ENCODE measurements at regions not wholly inside any gene's neighbourhood (a gene's known extent, or its start where the extent isn't known, plus 50 kb on each side); places are given as distances from the start of the nearest gene placed in this dataset.
"Not testable (repeated sequence)": the region's sequence is repeated elsewhere in the genome, so short reads cannot be mapped to it uniquely, and the experiment has no call there.

DNA sequence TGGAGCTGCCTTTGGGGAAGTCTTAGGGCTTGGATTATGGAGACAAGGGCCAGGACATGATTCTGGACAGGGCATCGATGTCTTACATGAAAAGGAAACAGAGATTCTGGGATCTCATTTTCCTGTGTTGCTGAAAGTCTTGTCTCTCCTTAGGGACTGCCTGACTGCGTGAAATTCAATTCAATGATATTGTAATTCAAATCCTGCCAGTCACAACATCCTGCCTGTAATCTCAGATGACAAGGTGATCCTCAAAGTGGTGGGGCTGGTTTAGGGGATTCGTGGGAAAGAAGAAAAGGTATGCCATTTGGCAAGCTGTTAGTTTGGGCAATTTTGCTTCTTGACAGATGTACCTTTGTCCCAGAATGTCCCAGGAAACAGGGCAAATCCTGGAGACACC lies 129.1 kb downstream of the KBTBD8 start:
- no peak for DNase-seq (ENCODE audit: low spot score)
- in situ Hi-C loops (cut with HindIII; ENCODE audit: low sequenced_read_pairs), result no loop called here

DNA sequence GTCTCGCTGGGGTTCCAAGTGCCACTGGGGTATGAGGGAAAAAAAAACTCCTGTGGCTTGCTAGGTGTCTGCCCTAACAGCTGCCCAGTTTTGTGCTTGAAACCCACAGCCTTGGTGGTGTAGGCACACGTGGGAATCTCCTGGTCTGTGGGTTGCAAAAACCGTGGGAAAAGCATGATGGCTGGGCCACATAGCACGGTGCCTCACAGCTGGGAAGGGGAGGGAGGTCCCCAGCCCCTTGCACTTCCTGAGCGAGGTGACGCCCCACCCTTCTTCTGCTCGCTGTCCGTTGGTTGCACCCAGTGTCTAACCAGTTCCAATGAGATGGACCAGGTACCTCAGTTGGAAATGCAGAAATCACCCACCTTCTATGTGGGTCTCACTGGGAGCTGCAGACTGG lies 144.3 kb downstream of the KBTBD8 start:
- in situ Hi-C loops (cut with HindIII; ENCODE audit: low sequenced_read_pairs), result no loop called here

DNA sequence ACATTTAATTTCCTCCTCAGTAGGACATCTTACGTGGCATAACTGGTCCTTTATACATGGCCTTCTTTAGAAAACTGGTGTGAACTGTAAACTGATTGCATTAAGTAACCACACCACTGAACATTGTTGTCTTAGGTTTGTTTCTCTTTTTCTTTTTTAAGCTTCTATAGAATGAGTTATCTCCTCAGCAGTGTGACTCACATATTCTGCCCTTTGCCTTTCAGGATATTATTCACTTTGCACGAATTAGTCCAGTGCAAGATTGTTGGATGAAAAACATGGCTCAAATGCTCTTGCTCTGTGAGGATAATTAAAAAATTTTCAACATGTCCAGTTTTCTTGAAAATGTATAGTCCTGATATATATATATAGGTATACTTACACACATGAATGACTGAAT lies 147.6 kb downstream of the KBTBD8 start:
- in situ Hi-C loops (cut with HindIII; ENCODE audit: low sequenced_read_pairs), result no loop called here

More for the DNA sequence above, 144.3 kb downstream of the KBTBD8 start:
- no peak for DNase-seq (ENCODE audit: low spot score)

DNA sequence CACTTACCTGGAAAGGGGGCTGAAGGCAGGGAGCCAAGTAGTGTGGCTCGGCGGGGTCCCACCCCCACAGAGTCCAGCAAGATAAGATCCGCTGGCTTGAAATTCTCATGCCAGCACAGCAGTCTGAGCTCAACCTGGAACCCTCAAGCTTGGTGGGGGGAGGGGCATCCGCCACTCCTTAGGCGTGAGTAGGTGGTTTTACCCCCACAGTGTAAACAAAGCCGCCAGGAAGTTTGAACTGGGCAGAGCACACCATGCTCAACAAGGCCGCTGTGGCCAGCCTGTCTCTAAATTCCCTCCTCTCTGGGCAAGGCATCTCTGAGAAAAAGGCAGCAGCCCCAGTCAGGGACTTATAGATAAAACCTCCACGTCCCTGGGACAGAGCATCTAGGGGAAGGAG lies 156.3 kb downstream of the KBTBD8 start:
- DNase-seq (ENCODE audit: low spot score), result no peak
- in situ Hi-C loops (cut with HindIII; ENCODE audit: low sequenced_read_pairs), result no loop called here

More for the DNA sequence above, 147.6 kb downstream of the KBTBD8 start:
- no peak for DNase-seq (ENCODE audit: low spot score)

DNA sequence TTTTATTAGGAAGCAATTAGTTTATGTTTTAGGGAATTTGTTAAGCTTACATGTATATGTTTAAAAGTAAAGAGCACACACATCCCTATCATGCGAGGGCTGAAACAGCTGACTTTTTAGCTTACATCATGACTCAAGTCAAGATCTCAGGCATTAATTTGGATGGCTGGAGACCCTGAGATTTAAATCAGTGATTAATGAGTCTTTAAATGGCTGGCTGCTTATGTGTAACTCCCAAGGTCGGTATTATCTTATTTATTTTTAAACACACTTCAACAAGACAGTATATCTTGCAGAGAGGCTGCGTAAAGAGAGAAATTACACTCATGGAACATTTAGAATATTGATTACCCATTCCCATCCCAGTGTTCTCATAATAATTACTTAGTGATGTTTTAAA lies 169.4 kb downstream of the KBTBD8 start:
- in situ Hi-C loops (cut with HindIII; ENCODE audit: low sequenced_read_pairs), result no loop called here
- no peak for DNase-seq (ENCODE audit: low spot score)

DNA sequence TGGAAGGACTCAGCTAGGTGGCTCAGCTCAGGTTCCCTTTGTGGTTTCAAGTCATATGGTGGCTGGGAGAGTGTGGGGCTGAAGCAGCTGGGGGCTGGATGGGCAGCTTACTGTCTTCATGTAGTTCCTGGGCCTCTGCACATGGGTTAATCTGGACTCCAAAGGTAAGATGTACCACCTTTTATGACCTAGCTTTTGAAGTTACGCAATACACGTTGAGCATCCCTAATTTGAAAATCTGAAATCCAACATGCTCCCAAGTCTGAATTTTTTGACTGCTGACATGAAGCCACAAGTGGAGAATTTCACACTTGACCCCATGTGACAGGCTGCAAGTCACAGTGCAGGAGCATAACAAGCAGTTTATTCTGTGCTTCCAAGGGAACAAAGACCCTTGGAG lies 173.7 kb downstream of the KBTBD8 start:
- no peak for DNase-seq (ENCODE audit: low spot score)
- in situ Hi-C loops (cut with HindIII; ENCODE audit: low sequenced_read_pairs), result no loop called here

DNA sequence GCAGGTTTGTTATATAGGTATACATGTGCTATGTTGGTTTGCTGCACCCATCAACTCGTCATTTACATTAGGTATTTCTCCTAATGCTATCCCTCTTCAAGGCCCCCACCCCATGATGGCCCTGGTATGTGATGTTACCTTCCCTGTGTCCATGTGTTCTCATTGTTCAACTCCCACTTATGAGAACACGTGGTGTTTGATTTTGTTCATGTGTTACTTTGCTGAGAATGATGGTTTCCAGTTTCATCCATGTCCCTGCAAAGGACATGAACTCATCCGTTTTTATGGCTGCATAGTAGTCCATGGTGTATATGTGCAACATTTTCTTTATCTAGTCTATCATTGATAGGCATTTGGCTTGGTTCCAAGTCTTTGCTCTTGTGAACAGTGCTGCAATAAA lies 175.0 kb downstream of the KBTBD8 start:
- in situ Hi-C loops (cut with HindIII; ENCODE audit: low sequenced_read_pairs); DNase-seq (ENCODE audit: low spot score): not testable (repeated sequence)

DNA sequence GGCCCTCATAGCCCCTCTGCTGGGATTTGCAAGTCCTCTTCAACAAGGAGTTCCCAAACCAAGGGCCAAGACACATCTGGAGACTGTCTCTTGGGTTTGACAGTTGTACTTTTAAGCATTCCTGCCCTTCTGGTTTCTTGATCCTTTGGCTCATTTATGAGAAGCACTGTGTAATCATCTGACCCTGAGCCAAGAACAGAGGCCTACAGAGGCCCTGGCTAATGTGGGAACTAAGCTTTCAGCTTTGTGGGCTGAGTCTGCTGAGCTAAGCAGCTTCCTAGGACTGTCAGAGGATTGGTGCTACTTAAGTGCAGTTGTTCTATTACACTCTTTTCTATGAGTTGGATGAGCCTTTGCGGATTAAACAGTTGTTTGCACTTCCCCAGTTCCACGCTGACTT lies 178.3 kb downstream of the KBTBD8 start:
- in situ Hi-C loops (cut with HindIII; ENCODE audit: low sequenced_read_pairs), result no loop called here
- no peak for DNase-seq (ENCODE audit: low spot score)

DNA sequence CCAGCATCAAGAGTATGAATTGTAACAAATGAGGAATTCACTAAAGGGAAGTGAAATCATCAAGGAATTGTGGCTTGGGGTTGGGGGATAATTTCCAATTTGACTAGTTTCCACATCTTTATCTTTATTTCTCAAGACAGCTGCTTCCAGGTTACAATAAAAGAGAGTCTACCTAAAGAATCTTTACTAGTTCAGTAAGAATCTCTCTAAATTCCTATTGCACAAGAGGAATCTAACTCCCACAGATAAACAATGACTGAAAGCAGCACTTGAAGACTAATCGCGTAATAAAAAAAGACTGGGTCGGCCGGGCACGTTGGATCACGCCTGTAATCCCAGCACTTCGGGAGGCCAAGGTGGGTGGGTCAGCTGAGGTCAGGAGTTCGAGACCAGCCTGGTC lies 194.4 kb downstream of the KBTBD8 start:
- no peak for DNase-seq (ENCODE audit: low spot score)

DNA sequence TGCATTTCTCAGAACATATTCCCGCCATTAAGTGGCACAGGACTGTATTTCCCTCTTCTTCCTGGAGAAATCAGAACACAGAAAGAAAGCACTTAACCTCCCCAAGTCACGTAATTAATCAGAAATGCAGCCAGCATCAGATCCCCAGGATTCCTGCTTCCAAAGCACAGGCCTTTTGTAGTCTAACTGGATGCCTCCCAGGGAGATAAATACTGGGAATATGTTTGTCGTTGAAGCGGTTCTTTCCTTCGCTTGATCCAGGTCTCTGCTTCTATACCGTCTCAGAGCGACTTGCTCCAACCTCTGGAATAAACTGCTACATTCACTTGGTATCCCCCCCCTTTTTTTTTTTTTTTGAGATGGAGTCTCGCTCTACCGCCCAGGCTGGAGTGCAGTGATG lies 198.6 kb downstream of the KBTBD8 start:
- no peak for DNase-seq (ENCODE audit: low spot score)
- in situ Hi-C loops (cut with HindIII; ENCODE audit: low sequenced_read_pairs), result no loop called here

More for the DNA sequence above, 194.4 kb downstream of the KBTBD8 start:
- in situ Hi-C loops (cut with HindIII; ENCODE audit: low sequenced_read_pairs), result no loop called here

DNA sequence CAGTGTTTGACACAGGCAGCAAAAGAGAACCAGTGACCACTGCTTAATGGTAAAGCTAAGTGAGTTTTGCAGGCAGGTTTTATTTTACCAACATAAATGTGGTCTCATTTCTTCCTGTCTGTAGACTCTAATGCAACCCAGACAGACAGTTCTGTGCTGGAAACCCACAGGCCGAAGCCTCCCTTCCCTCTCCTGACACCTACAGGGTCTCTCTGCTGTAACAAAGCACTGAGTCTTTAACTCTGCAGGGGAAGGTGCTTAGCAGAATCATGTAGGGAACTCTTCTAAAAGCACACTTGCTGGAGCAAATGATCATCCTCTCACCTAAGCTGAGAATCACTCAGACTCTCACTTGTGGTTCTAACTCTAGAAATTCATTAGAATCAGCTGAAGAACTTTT lies 200.3 kb downstream of the KBTBD8 start:
- no peak for DNase-seq (ENCODE audit: low spot score)
- in situ Hi-C loops (cut with HindIII; ENCODE audit: low sequenced_read_pairs), result no loop called here

DNA sequence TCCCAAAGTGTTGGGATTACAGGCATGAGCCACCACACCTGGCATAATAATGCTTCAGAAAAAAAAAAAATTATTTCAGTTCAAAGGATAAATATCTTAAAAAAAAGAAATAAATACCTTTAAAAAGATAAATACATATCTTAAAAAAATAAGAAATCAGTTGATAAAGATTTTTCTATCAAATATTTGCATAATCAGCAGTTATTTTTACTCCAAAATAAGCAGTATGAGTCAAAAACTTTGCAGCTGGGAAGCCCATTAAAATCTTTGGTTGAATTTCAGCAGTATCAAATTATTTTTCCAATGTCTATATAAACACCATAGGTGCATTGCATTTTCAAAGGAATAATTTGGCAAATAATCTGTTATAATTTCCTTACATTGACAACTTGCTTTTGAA lies 202.5 kb downstream of the KBTBD8 start:
- DNase-seq (ENCODE audit: low spot score), result no peak
- in situ Hi-C loops (cut with HindIII; ENCODE audit: low sequenced_read_pairs), result no loop called here

DNA sequence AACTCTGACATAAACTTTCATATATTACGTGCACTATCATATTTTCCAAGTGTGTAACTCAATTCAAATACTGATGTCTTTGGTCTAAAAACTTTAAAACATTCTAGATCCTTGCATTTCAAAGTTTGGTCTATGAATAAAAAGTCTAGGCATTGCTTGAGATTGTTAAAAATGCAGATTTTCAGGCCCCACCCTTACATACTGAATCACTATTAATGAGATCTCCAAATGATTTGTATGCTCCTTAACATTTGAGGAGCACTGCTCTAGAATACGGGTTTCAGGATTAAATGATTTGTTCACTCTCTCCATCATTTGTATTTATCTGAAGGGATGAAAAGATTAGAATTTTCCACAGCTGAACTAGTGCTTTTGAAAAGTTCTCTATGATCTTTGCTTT lies 202.9 kb downstream of the KBTBD8 start:
- in situ Hi-C loops (cut with HindIII; ENCODE audit: low sequenced_read_pairs), result no loop called here
- no peak for DNase-seq (ENCODE audit: low spot score)

DNA sequence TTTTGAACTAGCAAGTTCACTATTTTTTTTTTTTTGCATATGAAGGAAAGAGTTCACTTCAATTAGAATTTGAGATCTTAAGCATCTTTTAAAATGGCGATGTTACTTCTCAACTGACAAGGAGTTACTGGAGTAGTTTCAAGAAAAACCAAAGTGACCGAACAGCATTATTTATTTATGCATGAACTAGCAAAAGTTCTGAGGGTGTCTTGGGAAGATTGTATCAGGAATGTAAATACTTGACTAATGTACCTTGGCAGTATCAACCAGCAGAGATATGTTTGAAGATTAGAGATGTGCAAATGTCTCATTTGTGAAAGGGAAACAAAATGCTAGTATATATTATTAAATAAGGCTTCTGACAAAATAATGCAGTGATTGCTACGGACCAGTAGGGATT lies 203.9 kb downstream of the KBTBD8 start:
- no peak for DNase-seq (ENCODE audit: low spot score)
- in situ Hi-C loops (cut with HindIII; ENCODE audit: low sequenced_read_pairs), result no loop called here

DNA sequence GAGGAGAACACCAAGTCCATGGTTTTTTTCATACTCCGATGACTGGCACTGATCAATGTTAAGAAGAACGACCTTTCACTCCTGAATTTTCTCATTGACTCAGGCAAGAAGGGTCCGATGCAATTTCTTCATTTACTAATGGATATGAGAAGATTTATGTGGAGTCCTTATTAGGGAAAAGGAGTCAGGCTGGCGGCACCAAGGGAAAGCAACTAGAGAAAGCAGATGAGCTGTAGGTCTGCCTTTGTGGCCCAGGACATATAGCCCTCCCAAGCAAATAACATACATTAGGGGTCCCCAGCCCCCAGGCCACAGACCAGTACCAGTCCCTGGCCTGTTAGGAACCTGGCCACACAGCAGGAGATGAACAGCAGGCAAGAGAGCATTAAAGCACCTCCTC lies 206.8 kb downstream of the KBTBD8 start:
- DNase-seq (ENCODE audit: low spot score), result no peak
- in situ Hi-C loops (cut with HindIII; ENCODE audit: low sequenced_read_pairs), result no loop called here

DNA sequence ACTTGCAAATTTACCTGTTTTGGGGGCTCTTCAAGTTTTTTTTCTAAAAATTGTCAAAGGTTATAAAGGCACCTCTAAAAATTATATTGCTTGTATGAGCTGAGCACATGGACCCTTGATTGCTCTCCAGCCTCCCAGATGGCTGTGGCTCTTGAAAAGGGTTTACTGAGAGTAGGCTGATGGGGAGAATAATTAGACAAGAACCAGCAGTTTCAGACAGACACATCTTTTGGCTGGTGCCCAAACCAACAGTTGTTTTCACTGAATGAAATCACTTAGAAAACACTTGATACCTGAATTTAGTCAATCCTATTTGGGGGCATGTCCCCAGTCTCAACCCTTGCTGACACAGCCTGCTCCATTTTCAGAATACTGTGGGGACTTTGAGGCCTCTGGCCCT lies 217.6 kb downstream of the KBTBD8 start:
- in situ Hi-C loops (cut with HindIII; ENCODE audit: low sequenced_read_pairs), result no loop called here

DNA sequence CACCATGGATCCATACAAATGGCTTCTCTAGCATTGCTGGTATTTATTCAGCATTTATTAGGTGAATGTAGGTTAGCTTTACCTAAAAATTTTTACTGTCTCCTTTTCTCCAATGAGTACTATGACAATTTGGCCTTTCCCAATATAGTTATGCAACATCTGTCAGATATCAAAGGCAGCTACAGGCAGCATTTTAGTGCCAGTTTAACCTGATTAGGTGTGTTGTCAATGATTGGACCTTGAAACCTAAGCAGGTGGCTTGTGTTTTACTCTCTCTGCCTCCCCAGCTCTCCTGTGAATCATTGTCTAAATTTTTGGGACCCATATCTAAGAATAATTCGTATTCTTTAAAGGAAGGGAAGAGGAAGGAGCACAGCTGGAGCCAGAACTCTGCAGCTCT lies 228.9 kb downstream of the KBTBD8 start:
- no peak for DNase-seq (ENCODE audit: low spot score)
- in situ Hi-C loops (cut with HindIII; ENCODE audit: low sequenced_read_pairs), result no loop called here

More for the DNA sequence above, 217.6 kb downstream of the KBTBD8 start:
- DNase-seq (ENCODE audit: low spot score), result no peak

DNA sequence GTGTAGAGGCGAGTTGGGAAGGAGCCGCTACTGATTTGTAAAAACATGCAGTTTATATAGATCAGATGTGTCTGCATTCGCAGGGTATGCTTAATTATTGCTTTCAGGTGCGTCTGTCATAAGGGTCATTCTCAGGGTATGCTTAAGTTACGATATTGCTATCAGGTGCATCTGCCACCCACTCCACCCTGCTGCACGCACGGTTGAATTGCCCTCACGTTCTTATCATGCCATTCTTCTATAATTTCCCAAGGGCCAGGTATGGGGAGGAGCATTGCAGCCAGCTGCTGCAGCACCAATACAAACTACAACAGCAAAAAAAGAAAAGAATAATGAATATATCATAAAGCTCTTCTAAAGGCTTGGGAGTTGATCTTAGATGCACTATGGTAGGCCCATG lies 230.0 kb downstream of the KBTBD8 start:
- no peak for DNase-seq (ENCODE audit: low spot score)
- in situ Hi-C loops (cut with HindIII; ENCODE audit: low sequenced_read_pairs), result no loop called here

DNA sequence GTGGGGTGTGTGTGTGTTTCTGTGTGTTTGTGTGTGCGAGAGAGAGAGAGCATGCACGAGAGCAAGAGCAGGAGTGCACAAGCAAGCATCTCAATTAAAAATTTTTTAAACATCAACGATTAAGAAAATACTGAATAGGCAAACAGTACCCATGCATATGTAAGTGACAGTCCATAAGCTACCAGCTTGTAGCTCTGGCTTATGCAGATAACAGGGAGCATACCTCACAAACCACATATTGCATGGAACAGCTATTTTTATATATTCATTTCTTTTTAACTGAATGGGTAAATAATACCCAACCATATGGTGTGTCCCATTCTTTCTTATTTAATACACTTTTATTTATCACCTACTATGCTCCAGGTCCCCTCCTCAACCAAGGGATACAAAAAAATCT lies 234.5 kb downstream of the KBTBD8 start:
- in situ Hi-C loops (cut with HindIII; ENCODE audit: low sequenced_read_pairs), result no loop called here
- no peak for DNase-seq (ENCODE audit: low spot score)

DNA sequence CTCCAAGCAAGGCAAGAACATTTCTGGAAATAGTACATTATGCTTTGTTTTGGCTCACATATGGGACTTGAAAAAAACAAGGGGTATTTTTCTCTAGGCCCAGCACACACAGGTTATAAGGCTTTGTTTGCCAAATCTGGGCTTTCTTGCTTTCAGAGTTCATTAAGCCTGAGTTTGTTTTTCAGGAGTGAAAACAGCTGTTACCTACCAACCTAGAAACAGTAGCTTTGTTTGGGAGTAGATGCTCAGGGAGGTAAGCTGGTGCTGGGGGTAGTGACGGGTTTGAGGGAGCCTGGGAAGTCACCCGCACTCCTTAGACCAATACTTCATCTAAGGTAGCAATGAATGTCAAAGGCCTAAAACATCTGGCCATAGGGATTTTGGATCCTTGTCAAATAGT lies 241.2 kb downstream of the KBTBD8 start:
- in situ Hi-C loops (cut with HindIII; ENCODE audit: low sequenced_read_pairs), result no loop called here
- DNase-seq (ENCODE audit: low spot score), result no peak

DNA sequence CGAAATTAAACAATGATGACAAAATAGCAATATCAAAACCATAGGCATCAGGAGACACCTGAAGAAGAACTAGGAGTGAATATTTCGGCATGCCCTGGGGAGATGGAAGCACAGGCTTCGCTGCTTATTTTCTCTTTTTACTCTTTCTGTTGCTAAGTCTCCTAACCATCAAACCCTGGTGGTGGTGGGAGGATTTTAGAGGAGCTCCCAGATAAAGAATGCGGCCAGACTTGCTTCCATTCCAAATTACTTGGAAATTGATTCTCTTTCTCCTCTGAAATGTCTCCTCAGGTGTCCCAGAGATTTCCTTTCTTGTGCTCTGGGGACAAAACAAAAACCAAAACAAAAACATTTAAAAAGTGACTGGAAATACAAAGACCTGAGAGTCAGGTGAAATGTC lies 243.0 kb downstream of the KBTBD8 start:
- DNase-seq (ENCODE audit: low spot score), result no peak
- in situ Hi-C loops (cut with HindIII; ENCODE audit: low sequenced_read_pairs), result no loop called here

DNA sequence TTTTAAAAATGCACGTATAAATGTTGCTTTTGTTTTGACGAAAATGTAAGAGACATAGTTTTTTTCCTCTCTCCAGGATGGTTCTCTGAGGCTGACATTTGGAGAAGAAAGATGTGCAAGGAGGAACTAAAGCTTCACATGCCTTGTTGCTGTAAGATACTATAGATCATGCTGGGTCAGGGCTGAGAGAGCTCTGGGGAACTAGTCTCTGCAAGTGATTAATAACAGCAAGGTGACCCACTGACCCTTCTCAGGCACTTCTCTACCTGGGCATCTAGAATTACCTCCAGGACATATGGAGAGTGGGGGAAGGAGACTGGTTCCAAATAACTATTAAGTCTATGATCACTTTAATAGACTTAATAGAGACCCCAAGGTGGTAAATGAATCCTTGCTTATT lies 246.0 kb downstream of the KBTBD8 start:
- in situ Hi-C loops (cut with HindIII; ENCODE audit: low sequenced_read_pairs), result no loop called here
- DNase-seq (ENCODE audit: low spot score), result no peak

All from G401 (cell line).